Mesenchymal stem cell (in vitro differentiated cells and primary cell): ENCODE measurements at regions not wholly inside any gene's neighbourhood (a gene's known extent, or its start where the extent isn't known, plus 50 kb on each side); places are given as distances from the start of the nearest gene placed in this dataset.

Experiments used
- DNase-seq: peaks from one replicate; pipeline ENCODE4 v3.0.0-alpha.2; 2013
- H2AFZ ChIP-seq: one replicate; pipeline ENCODE4 v1.6.1; 2013; ENCODE audit warnings: low read depth, mild to moderate bottlenecking, control low read depth, inconsistent platforms, low read length, moderate library complexity
- H2AK5ac ChIP-seq: 2 replicates; pipeline ENCODE4 v1.6.1; 2013; ENCODE audit warnings: low read length, moderate library complexity, mild to moderate bottlenecking, inconsistent platforms; ENCODE audit not compliant: severe bottlenecking
- H2BK120ac ChIP-seq: one replicate; pipeline ENCODE4 v1.6.1; 2013; ENCODE audit warnings: low read depth, mild to moderate bottlenecking, inconsistent platforms, low read length, moderate library complexity
- H2BK12ac ChIP-seq, 2 experiments: one replicate each; pipeline ENCODE4 v1.6.1; 2013; ENCODE audit warnings: inconsistent platforms in 2 of 2, low read length in 2 of 2, mild to moderate bottlenecking in 2 of 2, moderate library complexity in 2 of 2, control low read depth in 1 of 2
- H2BK15ac ChIP-seq: one replicate; pipeline ENCODE4 v1.6.1; 2013; ENCODE audit warnings: mild to moderate bottlenecking, low read depth, inconsistent platforms; ENCODE audit not compliant: poor library complexity, severe bottlenecking
- H2BK5ac ChIP-seq: 2 replicates; pipeline ENCODE4 v1.6.1; 2013; ENCODE audit warnings: low read depth, mild to moderate bottlenecking, low read length, control low read depth, inconsistent platforms; ENCODE audit not compliant: poor library complexity, severe bottlenecking
- H3K14ac ChIP-seq, 2 experiments: one replicate each; pipeline ENCODE4 v1.6.1; 2013; ENCODE audit warnings: inconsistent platforms in 2 of 2, low read length in 2 of 2, control low read depth in 1 of 2, mild to moderate bottlenecking in 1 of 2, moderate library complexity in 1 of 2
- H3K18ac ChIP-seq, 2 experiments: one replicate each; pipeline ENCODE4 v1.6.1; 2013; ENCODE audit warnings: inconsistent platforms in 2 of 2, low read length in 2 of 2, control low read depth in 1 of 2, low read depth in 1 of 2, mild to moderate bottlenecking in 1 of 2
- H3K23ac ChIP-seq, 2 experiments: one replicate each; pipeline ENCODE4 v1.6.1; 2013; ENCODE audit warnings: inconsistent platforms in 2 of 2, low read length in 2 of 2, mild to moderate bottlenecking in 2 of 2, moderate library complexity in 2 of 2, control low read depth in 1 of 2
- H3K27ac ChIP-seq: 2 replicates; pipeline ENCODE4 v1.5.1; 2013; ENCODE audit warnings: mild to moderate bottlenecking, moderate library complexity, low read length, control low read depth, inconsistent platforms; ENCODE audit not compliant: poor library complexity, severe bottlenecking
- H3K27me3 ChIP-seq, 2 experiments: 2 replicates each; pipeline versions ENCODE4 v1.6.1 to v1.7.0; 2013; ENCODE audit warnings: low read length in 2 of 2, mild to moderate bottlenecking in 2 of 2, moderate library complexity in 2 of 2, control low read depth in 1 of 2, inconsistent platforms in 1 of 2; ENCODE audit not compliant: control insufficient read depth in 1 of 2, insufficient read depth in 1 of 2
- H3K36me3 ChIP-seq, 2 experiments: 2 replicates each; pipeline versions ENCODE4 v1.6.1 to v1.7.0; 2013; ENCODE audit warnings: low read length in 2 of 2, control low read depth in 1 of 2, inconsistent platforms in 1 of 2, low read depth in 1 of 2, mild to moderate bottlenecking in 1 of 2; ENCODE audit not compliant: insufficient read depth in 2 of 2, control insufficient read depth in 1 of 2
- H3K4ac ChIP-seq, 2 experiments: one replicate each; pipeline ENCODE4 v1.6.1; 2013; ENCODE audit warnings: inconsistent platforms in 2 of 2, low read length in 2 of 2, mild to moderate bottlenecking in 2 of 2, moderate library complexity in 2 of 2, control low read depth in 1 of 2, low read depth in 1 of 2
- H3K4me1 ChIP-seq: 2 replicates; pipeline ENCODE4 v1.6.1; 2013; ENCODE audit warnings: low read depth, low read length, control low read depth; ENCODE audit not compliant: control insufficient read depth, insufficient read depth
- H3K4me2 ChIP-seq: 2 replicates; pipeline ENCODE4 v1.6.1; 2013; ENCODE audit warnings: low read length, mild to moderate bottlenecking, inconsistent platforms; ENCODE audit not compliant: poor library complexity, severe bottlenecking
- H3K4me3 ChIP-seq, 2 experiments: 2 replicates each; pipeline versions ENCODE4 v1.5.1 to v1.7.0; 2013; ENCODE audit warnings: low read length in 2 of 2, mild to moderate bottlenecking in 2 of 2, control low read depth in 1 of 2, low read depth in 1 of 2; ENCODE audit not compliant: insufficient read depth in 1 of 2
- H3K79me1 ChIP-seq: replicated peaks from 2 replicates; pipeline ENCODE4 v1.6.1; 2013; ENCODE audit warnings: mild to moderate bottlenecking, control low read depth, low read length, inconsistent platforms; ENCODE audit not compliant: poor library complexity, severe bottlenecking
- H3K9ac ChIP-seq: 2 replicates; pipeline ENCODE4 v1.7.0; 2013; ENCODE audit warnings: mild to moderate bottlenecking, low read length, moderate library complexity
- H3K9me3 ChIP-seq: 2 replicates; pipeline ENCODE4 v1.7.0; 2013; ENCODE audit warnings: mild to moderate bottlenecking, low read length; ENCODE audit not compliant: control insufficient read depth
- H4K8ac ChIP-seq: one replicate; pipeline ENCODE4 v1.6.1; 2013; ENCODE audit warnings: inconsistent platforms, mild to moderate bottlenecking, low read length, moderate library complexity
- H4K91ac ChIP-seq: one replicate; pipeline ENCODE4 v1.6.1; 2013; ENCODE audit warnings: mild to moderate bottlenecking, low read length, inconsistent platforms
- WGBS: methylation state at CpG from one replicate; pipeline ENCODE4 v1.1.7; 2013; ENCODE audit warnings: mixed read lengths; 5-methylcytosine and 5-hydroxymethylcytosine counted together

- Histone ChIP-seq H3K9me3 (peaks cover 27% of the 10 kb centered on the region), H3K36me3 (no peaks in the 10 kb centered on the region), H3K4me2 (no peak overlapping the region), H3K23ac (no peak overlapping the region), H3K4me3 (no peak overlapping the region), H2BK12ac (no peak overlapping the region), H2AK5ac (no peak overlapping the region), H3K18ac (no peak overlapping the region), H4K91ac (no peak overlapping the region), H3K4ac (no peak overlapping the region), H3K79me1 (no peaks in the 10 kb centered on the region), H3K27me3 (no peaks in the 10 kb centered on the region), H3K4me1 (no peaks in the 10 kb centered on the region), H2BK5ac (no peak overlapping the region), H3K27ac (no peak overlapping the region), H2BK15ac (no peak overlapping the region), H4K8ac (no peak overlapping the region), H2BK120ac (no peak overlapping the region), H3K9ac (no peak overlapping the region), H2AFZ (no peak overlapping the region), H3K14ac (no peak overlapping the region)
- no peak for DNase-seq
- 92% methylated on average over 4 of the region's 5 CpGs for WGBS
Measured at GRCh38 chr7:153840861-153841260, 211.3 kb upstream of the DPP6 start.

GRCh38 chr7:153847828-153848227, 204.4 kb upstream of the DPP6 start:
- Histone ChIP-seq H3K79me1 (no peaks in the 10 kb centered on the region), H4K8ac (no peak overlapping the region), H2AK5ac (no peak overlapping the region), H3K4ac (no peak overlapping the region), H3K18ac (no peak overlapping the region), H3K36me3 (no peaks in the 10 kb centered on the region), H3K23ac (no peak overlapping the region), H3K9ac (no peak overlapping the region), H2AFZ (no peak overlapping the region), H3K27ac (no peak overlapping the region), H2BK5ac (no peak overlapping the region), H3K27me3 (no peaks in the 10 kb centered on the region), H3K4me1 (no peaks in the 10 kb centered on the region), H2BK120ac (no peak overlapping the region), H3K9me3 (peaks cover 15% of the 10 kb centered on the region), H3K4me2 (no peak overlapping the region), H4K91ac (no peak overlapping the region), H3K4me3 (no peak overlapping the region), H3K14ac (no peak overlapping the region), H2BK12ac (no peak overlapping the region), H2BK15ac (no peak overlapping the region)
- WGBS: 84% methylated on average over 10 of the region's 11 CpGs
- no peak for DNase-seq

- Histone ChIP-seq H3K9ac (no peak overlapping the region), H2AK5ac (no peak overlapping the region), H3K4me2 (no peak overlapping the region), H2BK15ac (no peak overlapping the region), H3K9me3 (peaks cover 16% of the 10 kb centered on the region), H3K27me3 (no peaks in the 10 kb centered on the region), H4K91ac (no peak overlapping the region), H3K4me1 (no peaks in the 10 kb centered on the region), H2BK5ac (no peak overlapping the region), H3K27ac (no peak overlapping the region), H3K14ac (no peak overlapping the region), H3K36me3 (no peaks in the 10 kb centered on the region), H3K23ac (no peak overlapping the region), H3K18ac (no peak overlapping the region), H2BK12ac (no peak overlapping the region), H3K4ac (no peak overlapping the region), H2AFZ (no peak overlapping the region), H3K79me1 (no peaks in the 10 kb centered on the region), H4K8ac (no peak overlapping the region), H3K4me3 (no peak overlapping the region), H2BK120ac (no peak overlapping the region)
- WGBS: 51% methylated on average over 3 of the region's 4 CpGs
- DNase-seq: no peak
Measured at GRCh38 chr7:153852261-153852660, 199.9 kb upstream of the DPP6 start.

- Histone ChIP-seq H3K4me1 (no peaks in the 10 kb centered on the region), H2BK15ac (no peak overlapping the region), H3K9me3 (peaks cover 5% of the 10 kb centered on the region), H3K4me3 (no peak overlapping the region), H3K18ac (no peak overlapping the region), H3K36me3 (no peaks in the 10 kb centered on the region), H2BK12ac (no peak overlapping the region), H3K27me3 (no peaks in the 10 kb centered on the region), H2AFZ (no peak overlapping the region), H3K4me2 (no peak overlapping the region), H3K27ac (no peak overlapping the region), H2AK5ac (no peak overlapping the region), H4K8ac (no peak overlapping the region), H3K14ac (no peak overlapping the region), H4K91ac (no peak overlapping the region), H3K79me1 (no peaks in the 10 kb centered on the region), H3K23ac (no peak overlapping the region), H3K9ac (no peak overlapping the region), H3K4ac (no peak overlapping the region), H2BK120ac (no peak overlapping the region), H2BK5ac (no peak overlapping the region)
- WGBS: 47% methylated on average over 4 of the region's 4 CpGs
- no peak for DNase-seq
Measured at GRCh38 chr7:153858355-153858754, 193.8 kb upstream of the DPP6 start.
